GM12878 (cell line): ENCODE measurements at regions not wholly inside any gene's neighbourhood (a gene's known extent, or its start where the extent isn't known, plus 50 kb on each side); places are given as distances from the start of the nearest gene placed in this dataset.

ENCODE experiments used
- ATAC-seq: fragments of 200-7000 bp; cut with Tn5 transposase; 3 replicates; pipeline ENCODE4 v1.9.1; 2020; ENCODE audit warnings: mild to moderate bottlenecking, moderate library complexity
- BruUV-seq: library from RNA; stranded (reverse); fragments of 400-500 nt; replicated peaks from 2 replicates; lab custom pipeline; 2021; lab: Mats Ljungman, UMichigan
- CTCF ChIA-PET: fragments of 300-600 bp; sonication (Branson Sonifier 250); formaldehyde crosslinking; extraction: SDS; loops from one replicate; lab custom pipeline; 2021; ENCODE audit warnings: inconsistent platforms; lab: Yijun Ruan, JAX
- POLR2A ChIA-PET: fragments of 350-600 bp; formaldehyde crosslinking; extraction: SDS; loops from one replicate; lab custom pipeline; 2021; ENCODE audit warnings: inconsistent platforms; lab: Charles Lee
- RAD21 ChIA-PET: fragments of 300-600 bp; sonication (Branson Sonifier 250); formaldehyde crosslinking; loops from one replicate; lab custom pipeline; 2023; ENCODE audit warnings: antibody characterized with exemption; ENCODE audit not compliant: unreplicated experiment; lab: Charles Lee
- SMC1A ChIA-PET: fragments of 300-600 bp; sonication (Branson Sonifier 250); formaldehyde crosslinking; loops from one replicate; lab custom pipeline; 2023; ENCODE audit not compliant: unreplicated experiment, uncharacterized antibody; lab: Charles Lee
- DNase-seq: peaks from one replicate; pipeline ENCODE4 v3.0.0-alpha.2; 2011; ENCODE audit warnings: low read depth, low spot score
- FAIRE-seq: peaks from 3 replicates; lab custom pipeline; 2011; peaks lifted over from hg19 to GRCh38; lab: Jason Lieb, UNC
- H2AFZ ChIP-seq: 2 replicates; pipeline ENCODE4 v1.6.0; 2011; ENCODE audit warnings: low read depth, low read length, control low read depth; ENCODE audit not compliant: control insufficient read depth
- H3K27ac ChIP-seq: 2 replicates; pipeline ENCODE4 v1.5.1; 2011; ENCODE audit warnings: control low read depth; ENCODE audit not compliant: control insufficient read depth, insufficient read depth
- H3K27me3 ChIP-seq, 2 experiments: replicated peaks in 1 of 2; 2 replicates each; pipeline versions ENCODE4 v1.6.0 to v1.6.1; 2011; ENCODE audit warnings: low read length in 1 of 2; ENCODE audit not compliant: control insufficient read depth in 2 of 2, insufficient read depth in 2 of 2
- H3K36me3 ChIP-seq, 2 experiments: 2 replicates each; pipeline ENCODE4 v1.5.1; 2011; ENCODE audit warnings: low read length in 1 of 2; ENCODE audit not compliant: control insufficient read depth in 2 of 2, insufficient read depth in 2 of 2
- H3K4me1 ChIP-seq: 2 replicates; pipeline ENCODE4 v1.6.1; 2011; ENCODE audit warnings: mild to moderate bottlenecking, low read length, moderate library complexity, mixed read lengths; ENCODE audit not compliant: control insufficient read depth, insufficient read depth
- H3K4me2 ChIP-seq: 2 replicates; pipeline ENCODE4 v1.6.0; 2011; ENCODE audit warnings: control low read depth; ENCODE audit not compliant: control insufficient read depth, insufficient read depth
- H3K4me3 ChIP-seq: fragments of 200-600 bp; sonication (generic); 2 replicates; pipeline ENCODE4 v1.5.1; 2016
- H3K79me2 ChIP-seq: 2 replicates; pipeline ENCODE4 v1.6.0; 2011; ENCODE audit warnings: low read length; ENCODE audit not compliant: control insufficient read depth, insufficient read depth
- H3K9ac ChIP-seq: 2 replicates; pipeline ENCODE4 v1.8.0; 2011; ENCODE audit warnings: low read length, control low read depth, mixed read lengths; ENCODE audit not compliant: control insufficient read depth, insufficient read depth
- H3K9me3 ChIP-seq: replicated peaks from 3 replicates; pipeline ENCODE4 v1.5.1; 2011; ENCODE audit warnings: mild to moderate bottlenecking, low read length; ENCODE audit not compliant: control insufficient read depth, insufficient read depth
- H4K20me1 ChIP-seq: 2 replicates; pipeline ENCODE4 v1.6.0; 2011; ENCODE audit not compliant: control insufficient read depth, insufficient read depth
- HDAC6 ChIP-seq: fragments of 200-600 bp; sonication (generic); IDR thresholded peaks from one replicate; pipeline ENCODE4 v1.8.0; 2017; ENCODE audit warnings: antibody characterized with exemption; ENCODE audit not compliant: unreplicated experiment
- KAT2A ChIP-seq: conservative IDR thresholded peaks from 2 replicates; pipeline ENCODE4 v1.6.1; 2011; ENCODE audit warnings: low read depth, low read length; ENCODE audit not compliant: control insufficient read depth
- STAT1 ChIP-seq: fragments of 450-650 bp; conservative IDR thresholded peaks from 2 replicates; pipeline ENCODE4 v1.6.1; 2014; ENCODE audit warnings: antibody characterized with exemption, mild to moderate bottlenecking
- WRNIP1 ChIP-seq: IDR thresholded peaks from 2 replicates; pipeline ENCODE4 v1.6.1; 2011; ENCODE audit warnings: low read depth, low read length, improper control_type of control experiment, borderline replicate concordance
- WGBS: methylation state at CpG from one replicate; pipeline ENCODE4 v1.1.6; 2016; ENCODE audit warnings: low lambda C conversion rate; ENCODE audit not compliant: insufficient replicate concordance, insufficient coverage; ENCODE audit errors: missing lambda C conversion rate; 5-methylcytosine and 5-hydroxymethylcytosine counted together
- in situ Hi-C: fragments of 300-500 bp; cut with MboI; formaldehyde crosslinking; loops from 9 replicates; pipeline ENCODE4 v1.14.3; 2018; ENCODE audit warnings: mixed read lengths
- intact Hi-C: fragments of 100-400 bp; cut with micrococcal nuclease; formaldehyde crosslinking; loops from one replicate; pipeline ENCODE4 v1.14.2; 2022; ENCODE audit not compliant: unreplicated experiment
- TF ChIP-seq, protein P1 (sequence below): fragments of 450-650 bp; IDR thresholded peaks from 2 replicates; pipeline ENCODE4 v1.6.1; 2017; ENCODE audit warnings: mild to moderate bottlenecking
- TF ChIP-seq, protein P2 (sequence below): fragments of 450-650 bp; formaldehyde crosslinking; IDR thresholded peaks from 2 replicates; pipeline ENCODE4 v1.4.0; 2020; ENCODE audit warnings: mild to moderate bottlenecking, moderate library complexity

DNA sequence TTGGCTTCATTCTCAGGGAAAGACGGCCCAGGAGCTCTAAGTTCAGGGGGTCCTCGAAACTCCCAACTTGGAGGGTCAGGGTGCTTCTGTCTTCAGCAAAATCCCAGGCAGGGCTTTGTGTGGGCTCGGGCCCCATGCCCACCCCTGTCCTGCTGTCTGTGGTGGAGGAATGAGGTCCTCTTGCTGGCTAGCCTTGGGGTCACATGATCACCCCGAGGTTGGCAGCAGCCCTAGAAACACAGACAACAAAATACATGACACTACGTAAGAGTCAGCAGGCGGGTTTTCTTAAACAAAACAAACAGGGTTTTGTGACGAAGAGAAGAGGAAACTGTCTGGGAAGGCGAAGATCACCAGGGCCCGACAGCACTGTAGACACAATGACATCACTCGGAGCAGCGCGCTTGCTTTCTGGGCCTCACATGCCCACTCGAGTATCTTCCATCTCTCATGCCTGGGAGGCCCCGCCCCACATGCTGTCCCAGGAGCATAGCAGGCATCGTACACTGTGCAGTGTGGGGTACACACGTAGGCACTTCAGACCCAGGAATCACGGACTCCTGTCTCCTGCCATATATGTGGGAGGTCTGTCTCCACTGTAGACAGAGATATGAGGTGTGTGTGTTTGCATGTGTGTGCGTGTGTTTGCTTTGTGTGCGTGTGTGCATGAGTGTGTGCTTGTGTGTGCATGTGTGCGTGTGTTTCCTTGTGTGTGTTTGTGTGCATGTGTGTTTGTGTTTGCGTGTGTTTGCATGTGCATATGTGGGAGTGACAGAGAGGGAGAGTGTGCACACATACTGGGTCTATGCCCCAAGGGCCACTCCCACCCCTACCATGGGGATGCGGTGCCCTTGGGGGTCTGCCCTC lies 94.7 kb downstream of the SIK1 start:
- BruUV-seq = no TSS peak
- ATAC-seq (no peak), DNase-seq (no peak), FAIRE-seq (no peak)
- Histone ChIP-seq H3K27ac (no peak overlapping the region), H2AFZ (no peak overlapping the region), H3K36me3 (no peaks in the 10 kb centered on the region), H4K20me1 (no peaks in the 10 kb centered on the region), H3K27me3 (no peaks in the 10 kb centered on the region), H3K4me2 (no peak overlapping the region), H3K79me2 (no peaks in the 10 kb centered on the region), H3K4me3 (no peak overlapping the region), H3K9ac (no peak overlapping the region), H3K4me1 (no peaks in the 10 kb centered on the region), H3K9me3 (no peaks in the 10 kb centered on the region; the same call in 2 of the 3 replicates)
- in situ Hi-C loops = no loop called here
- ChIA-PET SMC1A (no interaction called here), POLR2A (no interaction called here), RAD21 (no interaction called here), CTCF (no interaction called here)
- TF ChIP-seq STAT1 = no peak
- no peak for TF ChIP-seq HDAC6
- TF ChIP-seq WRNIP1 = no peak
- TF ChIP-seq, protein P1, sequence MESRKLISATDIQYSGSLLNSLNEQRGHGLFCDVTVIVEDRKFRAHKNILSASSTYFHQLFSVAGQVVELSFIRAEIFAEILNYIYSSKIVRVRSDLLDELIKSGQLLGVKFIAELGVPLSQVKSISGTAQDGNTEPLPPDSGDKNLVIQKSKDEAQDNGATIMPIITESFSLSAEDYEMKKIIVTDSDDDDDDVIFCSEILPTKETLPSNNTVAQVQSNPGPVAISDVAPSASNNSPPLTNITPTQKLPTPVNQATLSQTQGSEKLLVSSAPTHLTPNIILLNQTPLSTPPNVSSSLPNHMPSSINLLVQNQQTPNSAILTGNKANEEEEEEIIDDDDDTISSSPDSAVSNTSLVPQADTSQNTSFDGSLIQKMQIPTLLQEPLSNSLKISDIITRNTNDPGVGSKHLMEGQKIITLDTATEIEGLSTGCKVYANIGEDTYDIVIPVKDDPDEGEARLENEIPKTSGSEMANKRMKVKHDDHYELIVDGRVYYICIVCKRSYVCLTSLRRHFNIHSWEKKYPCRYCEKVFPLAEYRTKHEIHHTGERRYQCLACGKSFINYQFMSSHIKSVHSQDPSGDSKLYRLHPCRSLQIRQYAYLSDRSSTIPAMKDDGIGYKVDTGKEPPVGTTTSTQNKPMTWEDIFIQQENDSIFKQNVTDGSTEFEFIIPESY = no peak
- no peak for TF ChIP-seq KAT2A
- TF ChIP-seq, protein P2, sequence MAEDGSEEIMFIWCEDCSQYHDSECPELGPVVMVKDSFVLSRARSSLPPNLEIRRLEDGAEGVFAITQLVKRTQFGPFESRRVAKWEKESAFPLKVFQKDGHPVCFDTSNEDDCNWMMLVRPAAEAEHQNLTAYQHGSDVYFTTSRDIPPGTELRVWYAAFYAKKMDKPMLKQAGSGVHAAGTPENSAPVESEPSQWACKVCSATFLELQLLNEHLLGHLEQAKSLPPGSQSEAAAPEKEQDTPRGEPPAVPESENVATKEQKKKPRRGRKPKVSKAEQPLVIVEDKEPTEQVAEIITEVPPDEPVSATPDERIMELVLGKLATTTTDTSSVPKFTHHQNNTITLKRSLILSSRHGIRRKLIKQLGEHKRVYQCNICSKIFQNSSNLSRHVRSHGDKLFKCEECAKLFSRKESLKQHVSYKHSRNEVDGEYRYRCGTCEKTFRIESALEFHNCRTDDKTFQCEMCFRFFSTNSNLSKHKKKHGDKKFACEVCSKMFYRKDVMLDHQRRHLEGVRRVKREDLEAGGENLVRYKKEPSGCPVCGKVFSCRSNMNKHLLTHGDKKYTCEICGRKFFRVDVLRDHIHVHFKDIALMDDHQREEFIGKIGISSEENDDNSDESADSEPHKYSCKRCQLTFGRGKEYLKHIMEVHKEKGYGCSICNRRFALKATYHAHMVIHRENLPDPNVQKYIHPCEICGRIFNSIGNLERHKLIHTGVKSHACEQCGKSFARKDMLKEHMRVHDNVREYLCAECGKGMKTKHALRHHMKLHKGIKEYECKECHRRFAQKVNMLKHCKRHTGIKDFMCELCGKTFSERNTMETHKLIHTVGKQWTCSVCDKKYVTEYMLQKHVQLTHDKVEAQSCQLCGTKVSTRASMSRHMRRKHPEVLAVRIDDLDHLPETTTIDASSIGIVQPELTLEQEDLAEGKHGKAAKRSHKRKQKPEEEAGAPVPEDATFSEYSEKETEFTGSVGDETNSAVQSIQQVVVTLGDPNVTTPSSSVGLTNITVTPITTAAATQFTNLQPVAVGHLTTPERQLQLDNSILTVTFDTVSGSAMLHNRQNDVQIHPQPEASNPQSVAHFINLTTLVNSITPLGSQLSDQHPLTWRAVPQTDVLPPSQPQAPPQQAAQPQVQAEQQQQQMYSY = no peak
- 45% methylated on average over 22 of the region's 22 CpGs for WGBS
- intact Hi-C loops = no loop called here
